ENCODE measurements at regions not wholly inside any gene's neighbourhood (a gene's known extent, or its start where the extent isn't known, plus 50 kb on each side); places are given as distances from the start of the nearest gene placed in this dataset.

DNA sequence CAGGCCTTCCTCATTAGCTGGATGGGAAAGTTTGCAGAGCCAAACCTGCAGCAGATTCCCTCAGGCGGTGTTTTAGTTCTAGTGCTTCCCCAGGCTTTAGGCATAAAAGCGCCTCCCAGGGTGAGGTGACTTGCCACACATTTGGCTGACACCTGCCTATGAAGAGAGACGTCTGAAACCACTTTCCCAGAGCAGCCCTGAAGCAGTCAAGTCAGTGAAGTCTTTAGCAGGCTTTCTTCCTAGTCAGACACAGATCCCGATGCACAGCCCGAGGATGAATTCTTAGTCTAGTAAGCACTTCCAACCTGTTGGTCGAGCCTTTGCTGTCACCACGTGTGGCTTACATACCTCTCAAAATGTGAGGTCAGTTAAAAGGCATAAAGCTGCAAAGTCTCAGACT is 484.1 kb downstream of the SMARCA1 start:
- in situ Hi-C loops (cut with HindIII; ENCODE audit: low pct_ligation_motif_present, low sequenced_read_pairs), result no loop called here
- DNase-seq, result no peak
- Histone ChIP-seq H3K27ac (no peak overlapping the region), H3K27me3 (replicated peaks) (no peaks in the 10 kb centered on the region), H3K4me3 (ENCODE audit: low read depth, low read length) (no peak overlapping the region), H3K36me3 (replicated peaks) (no peaks in the 10 kb centered on the region)
- TF ChIP-seq, protein P1, sequence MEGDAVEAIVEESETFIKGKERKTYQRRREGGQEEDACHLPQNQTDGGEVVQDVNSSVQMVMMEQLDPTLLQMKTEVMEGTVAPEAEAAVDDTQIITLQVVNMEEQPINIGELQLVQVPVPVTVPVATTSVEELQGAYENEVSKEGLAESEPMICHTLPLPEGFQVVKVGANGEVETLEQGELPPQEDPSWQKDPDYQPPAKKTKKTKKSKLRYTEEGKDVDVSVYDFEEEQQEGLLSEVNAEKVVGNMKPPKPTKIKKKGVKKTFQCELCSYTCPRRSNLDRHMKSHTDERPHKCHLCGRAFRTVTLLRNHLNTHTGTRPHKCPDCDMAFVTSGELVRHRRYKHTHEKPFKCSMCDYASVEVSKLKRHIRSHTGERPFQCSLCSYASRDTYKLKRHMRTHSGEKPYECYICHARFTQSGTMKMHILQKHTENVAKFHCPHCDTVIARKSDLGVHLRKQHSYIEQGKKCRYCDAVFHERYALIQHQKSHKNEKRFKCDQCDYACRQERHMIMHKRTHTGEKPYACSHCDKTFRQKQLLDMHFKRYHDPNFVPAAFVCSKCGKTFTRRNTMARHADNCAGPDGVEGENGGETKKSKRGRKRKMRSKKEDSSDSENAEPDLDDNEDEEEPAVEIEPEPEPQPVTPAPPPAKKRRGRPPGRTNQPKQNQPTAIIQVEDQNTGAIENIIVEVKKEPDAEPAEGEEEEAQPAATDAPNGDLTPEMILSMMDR (IDR thresholded peaks at IDR 0.05; ENCODE audit: low read depth, low read length, missing control alignments), result no peak

DNA sequence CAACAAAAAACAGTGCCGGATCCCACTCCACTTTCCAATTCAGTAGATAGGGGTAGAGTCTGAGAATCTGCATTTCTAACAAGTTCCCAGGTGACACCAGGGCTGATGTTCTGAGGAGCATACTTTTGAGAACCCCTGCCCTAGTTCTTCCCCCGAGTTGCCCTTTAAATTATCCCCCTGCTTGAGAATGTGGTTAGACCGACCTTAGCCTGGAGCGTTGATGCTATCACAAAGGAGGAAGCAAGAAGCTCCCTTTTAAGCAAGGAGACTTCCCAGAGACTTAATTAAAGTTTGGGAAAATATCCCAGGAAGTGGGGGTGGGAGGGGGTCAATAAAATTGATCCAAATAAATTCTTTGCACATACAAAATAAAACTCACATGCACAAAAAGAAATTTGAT is 485.9 kb downstream of the SMARCA1 start:
- in situ Hi-C loops (cut with HindIII; ENCODE audit: low pct_ligation_motif_present, low sequenced_read_pairs), result no loop called here
- H3K27me3 ChIP-seq (replicated peaks), result no peaks in the 10 kb centered on the region
- TF ChIP-seq, protein P1 (IDR thresholded peaks at IDR 0.05; ENCODE audit: low read depth, low read length, missing control alignments), result no peak
- H3K4me3 ChIP-seq (ENCODE audit: low read depth, low read length), result no peak overlapping the region
- no peak for DNase-seq
- no peaks in the 10 kb centered on the region for H3K36me3 ChIP-seq (replicated peaks)
- no peak overlapping the region for H3K27ac ChIP-seq

DNA sequence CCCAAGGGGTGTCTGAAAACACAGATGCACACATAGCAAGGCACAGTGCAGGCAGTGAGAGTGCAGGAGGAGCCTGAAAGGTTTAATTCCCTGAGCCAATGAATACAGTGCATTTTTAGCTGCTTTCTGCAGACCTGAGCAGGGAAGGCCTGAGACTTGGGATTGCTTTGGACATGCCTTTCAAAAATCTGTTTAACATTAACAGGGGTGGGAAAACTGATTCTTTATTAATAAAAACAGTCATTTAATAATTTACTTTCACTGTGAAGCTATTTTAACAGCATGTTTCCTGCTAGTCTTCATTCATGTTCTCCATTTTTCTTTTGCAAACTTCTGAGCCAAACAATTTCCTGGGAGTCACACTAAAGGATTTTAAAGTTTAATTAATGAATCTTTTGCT is 488.1 kb downstream of the SMARCA1 start:
- in situ Hi-C loops (cut with HindIII; ENCODE audit: low pct_ligation_motif_present, low sequenced_read_pairs), result no loop called here
- TF ChIP-seq, protein P1 (IDR thresholded peaks at IDR 0.05; ENCODE audit: low read depth, low read length, missing control alignments), result no peak
- H3K27ac ChIP-seq, result no peak overlapping the region
- no peak overlapping the region for H3K4me3 ChIP-seq (ENCODE audit: low read depth, low read length)
- no peak for DNase-seq
- no peaks in the 10 kb centered on the region for H3K27me3 ChIP-seq (replicated peaks)
- H3K36me3 ChIP-seq (replicated peaks), result no peaks in the 10 kb centered on the region

DNA sequence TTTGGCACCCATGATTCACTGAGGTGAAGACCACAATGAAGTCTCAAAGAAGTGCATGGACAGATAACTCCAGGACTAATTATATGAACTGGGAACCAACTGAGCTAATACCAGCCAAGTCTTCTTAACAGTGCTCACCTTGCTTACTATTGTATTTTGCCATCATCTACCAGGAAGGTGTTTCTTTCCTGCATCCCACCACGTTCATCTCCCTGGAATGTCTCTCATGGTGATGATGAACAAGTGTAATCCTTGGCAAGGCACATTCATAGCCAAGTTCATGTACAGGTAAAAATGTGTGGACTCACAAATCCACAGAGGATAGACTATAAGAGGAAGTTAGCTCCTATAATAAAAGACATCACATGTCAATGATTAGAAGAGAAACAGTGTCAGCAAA is 489.1 kb downstream of the SMARCA1 start:
- TF ChIP-seq, protein P1 (IDR thresholded peaks at IDR 0.05; ENCODE audit: low read depth, low read length, missing control alignments), result no peak
- DNase-seq, result no peak
- Histone ChIP-seq H3K27me3 (replicated peaks) (no peaks in the 10 kb centered on the region), H3K4me3 (ENCODE audit: low read depth, low read length) (no peak overlapping the region), H3K36me3 (replicated peaks) (no peaks in the 10 kb centered on the region), H3K27ac (no peak overlapping the region)
- in situ Hi-C loops (cut with HindIII; ENCODE audit: low pct_ligation_motif_present, low sequenced_read_pairs), result no loop called here

DNA sequence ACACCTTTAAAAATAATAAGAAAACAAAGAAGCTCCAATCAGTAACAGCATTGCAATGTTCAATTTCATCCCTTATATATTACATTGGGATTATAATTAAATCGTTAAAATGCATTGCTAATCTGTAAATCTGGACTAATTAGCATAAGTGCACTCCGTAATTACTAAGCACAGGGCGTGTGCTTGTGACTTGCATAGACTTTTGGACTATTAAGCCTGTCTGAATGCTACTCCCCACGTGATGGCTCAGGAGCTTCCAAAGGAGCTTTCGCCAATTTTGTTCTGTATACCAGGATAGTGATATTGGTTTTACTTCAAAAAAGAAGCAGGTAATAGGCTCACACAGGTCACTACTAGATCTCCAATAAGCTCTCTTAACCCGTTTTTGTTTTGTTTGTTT is 497.1 kb downstream of the SMARCA1 start:
- H3K27ac ChIP-seq, result no peak overlapping the region
- in situ Hi-C loops (cut with HindIII; ENCODE audit: low pct_ligation_motif_present, low sequenced_read_pairs), result no loop called here
- H3K4me3 ChIP-seq (ENCODE audit: low read depth, low read length), result no peak overlapping the region
- no peaks in the 10 kb centered on the region for H3K27me3 ChIP-seq (replicated peaks)
- TF ChIP-seq, protein P1 (IDR thresholded peaks at IDR 0.05; ENCODE audit: low read depth, low read length, missing control alignments), result no peak
- H3K36me3 ChIP-seq (replicated peaks), result no peaks in the 10 kb centered on the region
- no peak for DNase-seq

DNA sequence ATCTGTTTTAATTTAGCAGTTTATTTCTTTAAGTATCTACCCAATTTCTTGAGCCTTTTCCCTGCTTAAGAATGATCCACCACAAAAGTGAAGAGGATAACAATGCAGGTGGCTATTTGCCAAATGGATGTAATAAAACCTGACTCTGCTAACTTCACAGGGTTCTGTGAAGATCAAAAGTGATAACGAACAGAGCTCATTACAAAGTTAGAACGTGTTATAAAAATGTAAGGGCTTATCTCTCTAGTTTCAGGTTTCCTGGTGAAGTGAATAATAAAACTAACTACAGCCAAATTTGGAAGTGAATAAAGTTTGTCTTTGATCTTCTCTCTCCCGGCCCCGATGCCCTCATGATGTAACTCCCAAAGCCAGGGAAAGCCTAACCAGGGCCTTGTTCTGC is 497.9 kb downstream of the SMARCA1 start:
- H3K27me3 ChIP-seq (replicated peaks), result no peaks in the 10 kb centered on the region
- H3K4me3 ChIP-seq (ENCODE audit: low read depth, low read length), result no peak overlapping the region
- no peak overlapping the region for H3K27ac ChIP-seq
- in situ Hi-C loops (cut with HindIII; ENCODE audit: low pct_ligation_motif_present, low sequenced_read_pairs), result no loop called here
- TF ChIP-seq, protein P1 (IDR thresholded peaks at IDR 0.05; ENCODE audit: low read depth, low read length, missing control alignments), result no peak
- no peaks in the 10 kb centered on the region for H3K36me3 ChIP-seq (replicated peaks)
- no peak for DNase-seq
